Pancreas (tissue), 10 donors: ENCODE measurements at regions not wholly inside any gene's neighbourhood (a gene's known extent, or its start where the extent isn't known, plus 50 kb on each side); places are given as distances from the start of the nearest gene placed in this dataset.

ENCODE experiments used
- ATAC-seq, 4 donors: fragments of 200-7000 bp; cut with Tn5 transposase; one replicate each; pipeline versions ENCODE4 v1.8.0 to v1.9.1; 2020; ENCODE audit warnings: mild to moderate bottlenecking in 4 of 4, moderate library complexity in 4 of 4
- DNase-seq, 6 donors: peaks; one replicate each; pipeline ENCODE4 v3.0.0-alpha.2; 2020
- FAIRE-seq: peaks from 2 replicates; lab custom pipeline; 2012; peaks lifted over from hg19 to GRCh38; lab: Jason Lieb, UNC
- H3K27ac ChIP-seq, 4 donors: fragments of 200-600 bp; sonication (generic); 1 replicate in 3 of 4; 2 replicates in 1 of 4; pipeline versions ENCODE4 v1.5.0 to v1.8.0; 2020
- H3K27me3 ChIP-seq, 4 donors: fragments of 200-600 bp; one replicate each; pipeline ENCODE4 v1.8.0; 2021
- H3K36me3 ChIP-seq, 3 donors: fragments of 200-600 bp; sonication (generic) in 1 of 3; one replicate each; pipeline versions ENCODE4 v1.5.0 to v1.8.0; 2020 to 2021
- H3K4me1 ChIP-seq, 3 donors: fragments of 200-600 bp; one replicate each; pipeline ENCODE4 v1.8.0; 2021
- H3K4me3 ChIP-seq, 4 donors: fragments of 200-600 bp; sonication (generic) in 2 of 4; one replicate each; pipeline versions ENCODE4 v1.5.0 to v1.8.0; 2020 to 2021
- H3K9me3 ChIP-seq, 4 donors: fragments of 200-600 bp; one replicate each; pipeline ENCODE4 v1.8.0; 2021
- WGBS, 2 donors: extraction: QIAGEN DNeasy Blood & Tissue Kit; methylation state at CpG; one replicate each; pipeline ENCODE4 v1.1.7; 2013; 5-methylcytosine and 5-hydroxymethylcytosine counted together
- intact Hi-C, 3 donors: fragments of 100-400 bp; cut with DNase I; formaldehyde crosslinking; loops; one replicate each; pipeline versions ENCODE4 v1.11.1 to v1.14.2; 2022
- TF ChIP-seq, protein P1 (sequence below), 4 donors: fragments of 200-600 bp; sonication (generic) in 3 of 4; IDR thresholded peaks; one replicate each; pipeline versions ENCODE4 v1.5.0 to v1.8.0; 2021; ENCODE audit warnings: antibody characterized with exemption in 4 of 4
- donor health status: healthy with polysubstance abuse.
- donor health status: DM: no; HTN: no; CAD: no; lungs with moderate emphysema.
- donor health status: DM: no; HTN: no; CAD: no.
- donor health status: control.
- donor health status: control.
- donor health status: Bipolar disorder and iron deficiency.
- donor health status: DM: yes; HTN: yes; CAD: no.
- donor health status: DM: no; HTN: no; CAD: no.
- donor health status: DM: no; HTN: no; CAD: no.
- donor health status: DM: yes; HTN: yes; CAD: no.

DNA sequence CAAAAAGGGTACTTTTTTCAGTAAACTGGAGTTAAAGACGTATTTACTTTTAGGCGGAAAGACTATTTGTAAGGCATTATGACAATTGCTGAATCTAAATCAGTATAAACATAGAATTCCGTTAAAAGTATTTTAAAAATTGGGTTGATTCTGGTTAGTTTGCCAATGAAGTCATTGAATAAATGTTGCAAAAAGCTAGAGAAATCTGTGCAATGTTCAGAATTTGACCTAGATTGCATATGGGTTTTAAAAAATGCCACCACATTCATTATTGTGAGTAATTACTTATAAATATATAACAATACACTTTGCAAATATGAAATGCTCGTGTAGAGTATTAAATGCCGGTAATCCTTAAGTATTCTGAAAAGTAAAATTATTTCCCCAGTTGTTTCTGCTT, 116.5 kb upstream of the EEF1E1 start:
- Histone ChIP-seq H3K27me3 (peaks cover 0 to 7% (median 0%) of the 10 kb centered on the region in 4 donors), H3K4me3 (no peak overlapping the region), H3K27ac (no peak overlapping the region), H3K4me1 (no peaks in the 10 kb centered on the region), H3K36me3 (no peaks in the 10 kb centered on the region), H3K9me3 (no peaks in the 10 kb centered on the region)
- ATAC-seq (no peak), DNase-seq (no peak), FAIRE-seq (no peak)
- TF ChIP-seq, protein P1, sequence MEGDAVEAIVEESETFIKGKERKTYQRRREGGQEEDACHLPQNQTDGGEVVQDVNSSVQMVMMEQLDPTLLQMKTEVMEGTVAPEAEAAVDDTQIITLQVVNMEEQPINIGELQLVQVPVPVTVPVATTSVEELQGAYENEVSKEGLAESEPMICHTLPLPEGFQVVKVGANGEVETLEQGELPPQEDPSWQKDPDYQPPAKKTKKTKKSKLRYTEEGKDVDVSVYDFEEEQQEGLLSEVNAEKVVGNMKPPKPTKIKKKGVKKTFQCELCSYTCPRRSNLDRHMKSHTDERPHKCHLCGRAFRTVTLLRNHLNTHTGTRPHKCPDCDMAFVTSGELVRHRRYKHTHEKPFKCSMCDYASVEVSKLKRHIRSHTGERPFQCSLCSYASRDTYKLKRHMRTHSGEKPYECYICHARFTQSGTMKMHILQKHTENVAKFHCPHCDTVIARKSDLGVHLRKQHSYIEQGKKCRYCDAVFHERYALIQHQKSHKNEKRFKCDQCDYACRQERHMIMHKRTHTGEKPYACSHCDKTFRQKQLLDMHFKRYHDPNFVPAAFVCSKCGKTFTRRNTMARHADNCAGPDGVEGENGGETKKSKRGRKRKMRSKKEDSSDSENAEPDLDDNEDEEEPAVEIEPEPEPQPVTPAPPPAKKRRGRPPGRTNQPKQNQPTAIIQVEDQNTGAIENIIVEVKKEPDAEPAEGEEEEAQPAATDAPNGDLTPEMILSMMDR (IDR thresholded peaks at IDR 0.05): no peak
- intact Hi-C loops: no loop called here
- WGBS, 2 donors: 25 to 33% methylated on average over 5 of the region's 5 CpGs

DNA sequence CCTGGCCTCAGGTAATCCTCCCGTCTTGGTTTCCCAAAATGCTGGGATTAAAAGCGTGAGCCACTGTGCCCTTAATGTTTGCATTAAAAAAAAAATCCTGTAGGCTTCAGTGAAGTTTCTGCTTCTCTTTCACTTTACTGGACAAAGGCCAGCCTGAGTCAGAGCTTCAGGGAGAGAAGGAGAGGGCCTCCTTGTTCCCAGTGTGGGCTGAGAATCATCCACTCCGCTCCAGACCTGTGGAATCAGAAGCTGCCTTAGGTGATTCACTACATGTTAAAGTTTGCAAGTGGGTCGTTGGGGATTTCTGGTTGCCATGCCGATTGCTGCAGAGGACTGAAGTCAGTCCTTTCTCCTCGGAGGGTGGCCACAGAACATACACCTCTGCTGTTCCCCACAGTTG, 113.3 kb upstream of the EEF1E1 start:
- TF ChIP-seq, protein P1 (IDR thresholded peaks at IDR 0.05): no peak
- intact Hi-C loops: no loop called here
- 53 to 60% methylated on average over 6 of the region's 6 CpGs for WGBS, 2 donors
- ATAC-seq: no peak
- no peaks in the 10 kb centered on the region for H3K4me1 ChIP-seq
- no peak overlapping the region for H3K27ac ChIP-seq
- peaks cover 0 to 7% (median 0%) of the 10 kb centered on the region in 4 donors for H3K27me3 ChIP-seq
- no peak for FAIRE-seq
- no peak for DNase-seq
- H3K4me3 ChIP-seq: no peak overlapping the region
- H3K36me3 ChIP-seq: no peaks in the 10 kb centered on the region
- H3K9me3 ChIP-seq: no peaks in the 10 kb centered on the region

DNA sequence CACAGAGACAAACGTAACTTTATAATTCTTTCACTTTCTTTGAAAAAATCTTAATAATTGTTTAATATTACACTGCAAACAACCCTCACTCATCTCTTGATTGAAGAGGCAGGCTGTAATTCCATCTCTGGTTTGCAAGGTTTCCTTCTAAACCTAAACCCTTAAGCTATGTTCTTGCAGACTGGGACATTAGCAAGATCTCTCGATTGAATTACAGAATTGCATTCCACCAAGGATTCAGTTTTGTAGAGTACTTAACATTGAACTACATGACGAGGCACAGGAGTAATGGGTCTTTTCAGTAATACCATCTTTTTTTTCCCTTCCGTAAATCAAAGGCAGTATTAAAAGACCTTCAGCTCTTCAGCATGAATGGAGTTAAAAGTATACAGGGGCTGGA, 111.6 kb upstream of the EEF1E1 start:
- Histone ChIP-seq H3K27ac (no peak overlapping the region), H3K36me3 (no peaks in the 10 kb centered on the region), H3K4me1 (no peaks in the 10 kb centered on the region), H3K4me3 (no peak overlapping the region), H3K27me3 (peaks cover 0 to 7% (median 0%) of the 10 kb centered on the region in 4 donors), H3K9me3 (no peaks in the 10 kb centered on the region)
- ATAC-seq (no peak), DNase-seq (no peak), FAIRE-seq (no peak)
- WGBS, 2 donors: 60 to 69% methylated on average over 4 of the region's 4 CpGs
- intact Hi-C loops: no loop called here
- TF ChIP-seq, protein P1 (IDR thresholded peaks at IDR 0.05): no peak

DNA sequence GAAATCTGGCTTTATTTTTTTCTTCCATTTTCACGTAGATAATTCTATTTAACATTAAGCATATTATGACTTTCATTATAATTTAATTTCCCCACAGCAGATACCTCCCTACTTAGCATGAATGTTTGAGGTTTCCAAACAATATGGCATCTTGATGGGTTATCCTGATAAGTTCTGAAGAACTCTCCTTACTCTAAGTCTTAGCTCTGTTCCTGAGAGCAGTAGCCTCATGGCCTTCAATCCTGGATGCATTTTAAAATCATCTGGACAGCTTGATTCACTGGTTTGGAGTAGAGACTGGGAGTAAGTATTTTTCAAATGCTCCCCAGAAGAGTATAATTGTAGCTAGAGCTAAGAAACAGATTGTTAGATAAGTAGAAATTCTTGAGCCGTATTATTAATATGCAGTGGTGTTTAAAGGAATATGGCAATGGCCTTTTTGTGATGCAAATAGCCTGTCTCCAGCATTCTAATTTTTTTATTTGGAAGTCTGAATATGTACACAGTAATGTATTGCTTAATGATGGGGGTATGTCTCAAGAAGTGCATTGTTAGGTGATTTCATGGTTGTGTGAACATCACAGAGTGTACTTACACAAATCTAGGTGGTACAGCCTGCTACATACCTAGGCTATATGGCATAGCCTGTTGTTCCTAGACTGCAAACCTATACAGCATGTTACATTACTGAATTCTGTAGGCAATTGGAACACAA, 110.5 kb upstream of the EEF1E1 start:
- DNase-seq (no peak), ATAC-seq (no peak), FAIRE-seq (no peak)
- Histone ChIP-seq H3K4me1 (no peaks in the 10 kb centered on the region), H3K9me3 (no peaks in the 10 kb centered on the region), H3K36me3 (no peaks in the 10 kb centered on the region), H3K4me3 (no peak overlapping the region), H3K27ac (no peak overlapping the region), H3K27me3 (peaks cover 0 to 3% (median 0%) of the 10 kb centered on the region in 4 donors)
- 69 to 84% methylated on average over 2 of the region's 2 CpGs for WGBS, 2 donors
- TF ChIP-seq, protein P1 (IDR thresholded peaks at IDR 0.05): no peak
- intact Hi-C loops: no loop called here

DNA sequence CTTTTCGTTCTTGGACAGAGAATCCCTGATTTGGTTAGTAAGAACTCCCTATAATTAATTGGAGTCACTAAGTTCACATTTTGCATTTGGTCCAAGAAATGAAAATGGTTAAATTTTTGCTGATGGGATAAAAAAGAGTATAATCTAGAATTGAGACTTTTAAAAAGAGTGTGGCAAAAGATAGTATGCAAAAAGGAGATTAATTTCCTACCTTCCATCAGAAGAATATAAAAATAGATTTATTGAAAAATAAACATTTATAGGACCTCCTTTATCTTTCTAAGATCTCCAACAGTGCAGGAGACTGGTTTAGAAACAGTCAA, 105.5 kb upstream of the EEF1E1 start:
- ATAC-seq: no peak
- H3K4me1 ChIP-seq: no peaks in the 10 kb centered on the region
- DNase-seq: no peak
- no peak overlapping the region for H3K4me3 ChIP-seq
- FAIRE-seq: no peak
- no peaks in the 10 kb centered on the region for H3K36me3 ChIP-seq
- 61 to 86% methylated on average over 1 of the region's 1 CpG for WGBS, 2 donors
- intact Hi-C loops: no loop called here
- no peak overlapping the region for H3K27ac ChIP-seq
- no peaks in the 10 kb centered on the region for H3K9me3 ChIP-seq
- no peaks in the 10 kb centered on the region for H3K27me3 ChIP-seq
- TF ChIP-seq, protein P1 (IDR thresholded peaks at IDR 0.05): no peak
